HG03469 (cell line): ENCODE measurements at regions not wholly inside any gene's neighbourhood (a gene's known extent, or its start where the extent isn't known, plus 50 kb on each side); places are given as distances from the start of the nearest gene placed in this dataset.

Experiments used
- ATAC-seq: cut with Tn5 transposase; IDR thresholded peaks from one replicate; pipeline ENCODE4 v1.9.1; 2021; ENCODE audit warnings: mild to moderate bottlenecking, moderate library complexity, moderate number of reproducible peaks; ENCODE audit not compliant: unreplicated experiment

GRCh38 chr11:87438416-87438815 is 400.7 kb downstream of the TMEM135 start:
- ATAC-seq: no peak

GRCh38 chr11:87437844-87438223 is 400.1 kb downstream of the TMEM135 start:
- no peak for ATAC-seq

- no peak for ATAC-seq
These were observed 399.6 kb downstream of the TMEM135 start for GRCh38 chr11:87437133-87437843.

GRCh38 chr11:87432022-87432421 is 394.3 kb downstream of the TMEM135 start:
- no peak for ATAC-seq

GRCh38 chr11:87431392-87431791 is 393.7 kb downstream of the TMEM135 start:
- ATAC-seq: no peak

GRCh38 chr11:87430821-87431220 is 393.1 kb downstream of the TMEM135 start:
- no peak for ATAC-seq

- no peak for ATAC-seq
These were observed 392.3 kb downstream of the TMEM135 start for GRCh38 chr11:87429996-87430395.

GRCh38 chr11:87428266-87428665 is 390.5 kb downstream of the TMEM135 start:
- no peak for ATAC-seq

- no peak for ATAC-seq
These were observed 388.2 kb downstream of the TMEM135 start for GRCh38 chr11:87425943-87426342.

GRCh38 chr11:87425391-87425790 is 387.7 kb downstream of the TMEM135 start:
- no peak for ATAC-seq

GRCh38 chr11:87423161-87423560 is 385.4 kb downstream of the TMEM135 start:
- no peak for ATAC-seq

GRCh38 chr11:87422566-87422965 is 384.8 kb downstream of the TMEM135 start:
- no peak for ATAC-seq

- peak; percentile 82 for ATAC-seq
These were observed 383.7 kb downstream of the TMEM135 start for GRCh38 chr11:87421422-87421821.

- ATAC-seq: no peak
These were observed 380.2 kb downstream of the TMEM135 start for GRCh38 chr11:87417951-87418350.

GRCh38 chr11:87405843-87406242 is 368.1 kb downstream of the TMEM135 start:
- ATAC-seq: no peak

- ATAC-seq: no peak
These were observed 367.6 kb downstream of the TMEM135 start for GRCh38 chr11:87405356-87405755.

GRCh38 chr11:87401653-87402052 is 363.9 kb downstream of the TMEM135 start:
- ATAC-seq: no peak

GRCh38 chr11:87399341-87399740 is 361.6 kb downstream of the TMEM135 start:
- no peak for ATAC-seq

GRCh38 chr11:87398931-87399330 is 361.2 kb downstream of the TMEM135 start:
- ATAC-seq: no peak

- ATAC-seq: no peak
These were observed 359.5 kb downstream of the TMEM135 start for GRCh38 chr11:87397011-87397865.

GRCh38 chr11:87394924-87395323 is 357.2 kb downstream of the TMEM135 start:
- ATAC-seq: no peak

GRCh38 chr11:87392665-87393064 is 354.9 kb downstream of the TMEM135 start:
- ATAC-seq: no peak
